Stimulated activated CD4-positive, alpha-beta T cell treated with anti-CD3 and anti-CD28 coated beads, TNF-alpha, amount 100 ng/mL, for 24 hours (primary cell): ENCODE measurements at regions not wholly inside any gene's neighbourhood (a gene's known extent, or its start where the extent isn't known, plus 50 kb on each side); places are given as distances from the start of the nearest gene placed in this dataset.

Experiments used
- DNase-seq, 3 experiments: peaks; one replicate each; pipeline ENCODE4 v3.0.0-alpha.2; 2020; ENCODE audit warnings: low read depth in 3 of 3

DNA sequence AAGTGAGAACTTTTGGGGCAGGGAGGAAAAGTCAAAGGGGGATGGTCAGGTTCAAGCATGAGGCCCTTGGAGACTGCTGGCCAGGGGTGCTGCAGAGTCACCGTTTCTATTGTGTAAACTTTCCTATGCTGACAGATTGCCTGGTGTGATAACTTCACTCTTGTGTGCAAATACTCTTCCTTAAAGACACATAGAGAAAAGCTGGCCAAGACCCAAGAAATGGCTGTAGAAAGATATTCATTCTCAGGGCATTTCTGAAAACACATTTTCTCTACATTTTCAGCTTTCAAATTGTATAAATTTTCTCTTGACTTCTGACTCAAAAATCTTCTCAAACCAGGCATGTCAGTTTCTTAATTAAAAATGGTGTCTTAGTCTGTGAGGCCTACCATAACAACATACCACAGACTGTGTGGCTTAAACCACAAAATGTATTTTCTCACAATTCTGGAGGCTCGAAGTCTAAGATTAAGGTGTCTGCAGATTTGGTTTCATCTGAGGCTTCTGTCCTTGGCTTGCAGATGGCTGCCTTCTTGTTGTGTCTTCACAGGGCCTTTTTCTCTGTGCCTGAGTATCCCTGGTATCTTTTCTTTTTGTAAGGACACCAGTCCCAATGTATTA, 304.5 kb downstream of the KCNRG start:
- DNase-seq = no peak

DNA sequence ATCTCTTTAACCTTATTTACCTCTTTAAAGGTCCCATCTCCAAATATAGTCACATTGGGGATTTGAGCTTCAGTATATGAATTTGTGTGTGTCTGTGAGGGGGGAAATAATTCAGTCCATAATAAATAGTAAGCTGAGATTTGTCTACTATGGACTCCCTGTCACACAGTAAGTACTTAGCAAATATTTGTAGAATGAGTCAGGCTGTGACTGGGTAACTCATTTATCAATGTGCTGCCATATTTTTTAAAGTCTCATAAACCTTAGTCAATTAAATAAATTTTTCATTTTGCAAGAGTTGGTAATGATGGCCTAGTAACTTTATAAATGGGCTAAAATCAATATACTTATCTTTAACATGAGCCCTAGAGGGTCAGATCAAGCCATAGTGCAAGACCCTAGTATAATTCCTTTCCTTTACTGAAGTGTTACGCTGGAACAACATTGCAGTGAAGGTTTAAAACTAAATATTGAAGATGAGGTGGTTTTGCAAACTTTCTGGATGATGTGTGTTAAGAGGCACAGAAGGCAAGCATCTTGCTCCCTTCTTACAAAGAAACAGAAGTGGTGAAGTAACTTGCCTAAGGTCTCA, 305.1 kb downstream of the KCNRG start:
- DNase-seq = no peak

DNA sequence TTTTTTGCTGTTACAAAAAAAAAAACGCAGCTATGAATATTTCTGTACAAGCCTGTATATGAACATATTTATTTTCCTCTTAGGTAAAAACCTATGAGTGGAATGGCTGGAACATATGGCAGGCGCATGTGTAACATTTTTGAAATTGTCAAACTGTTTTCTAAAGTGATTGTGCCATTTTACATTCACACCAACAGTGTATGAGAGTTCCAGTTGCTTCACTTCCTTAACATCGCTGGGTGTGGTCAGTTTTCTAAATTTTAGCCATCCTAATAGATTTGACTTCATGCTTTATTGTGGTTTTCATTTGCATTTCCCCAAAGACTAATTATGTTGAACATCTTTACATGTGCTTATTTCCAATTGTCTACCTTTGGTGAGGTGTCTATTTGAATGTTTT, 306.8 kb downstream of the KCNRG start:
- DNase-seq = no peak

DNA sequence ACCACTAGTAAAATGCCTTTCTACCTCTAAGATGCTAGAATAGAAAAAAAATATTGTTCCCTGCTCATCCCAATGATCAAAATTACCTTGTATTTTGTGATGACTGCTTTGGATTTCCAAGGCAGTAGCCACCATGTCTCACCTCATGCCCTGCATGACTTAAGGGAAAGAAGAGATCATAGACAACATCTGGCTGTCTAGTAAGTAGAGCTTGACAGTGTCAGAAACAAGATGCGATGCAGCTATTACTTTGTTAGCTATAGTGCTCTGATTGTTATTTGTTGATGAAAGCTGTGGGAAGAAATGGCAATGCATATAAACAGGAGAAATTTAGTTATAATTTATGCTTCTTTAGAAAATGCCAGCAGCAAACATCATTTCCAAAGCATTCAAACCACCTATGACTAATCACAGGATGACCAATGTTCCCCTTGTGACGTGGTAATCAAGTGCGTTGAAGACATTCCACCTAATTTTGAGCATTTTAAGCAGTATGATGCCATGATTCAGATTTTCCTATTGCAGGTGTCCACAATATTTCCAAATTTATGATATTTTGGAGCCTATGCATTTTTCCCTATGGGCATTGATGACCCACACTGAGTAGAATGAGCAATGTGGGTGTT, 308.3 kb downstream of the KCNRG start:
- DNase-seq = no peak

DNA sequence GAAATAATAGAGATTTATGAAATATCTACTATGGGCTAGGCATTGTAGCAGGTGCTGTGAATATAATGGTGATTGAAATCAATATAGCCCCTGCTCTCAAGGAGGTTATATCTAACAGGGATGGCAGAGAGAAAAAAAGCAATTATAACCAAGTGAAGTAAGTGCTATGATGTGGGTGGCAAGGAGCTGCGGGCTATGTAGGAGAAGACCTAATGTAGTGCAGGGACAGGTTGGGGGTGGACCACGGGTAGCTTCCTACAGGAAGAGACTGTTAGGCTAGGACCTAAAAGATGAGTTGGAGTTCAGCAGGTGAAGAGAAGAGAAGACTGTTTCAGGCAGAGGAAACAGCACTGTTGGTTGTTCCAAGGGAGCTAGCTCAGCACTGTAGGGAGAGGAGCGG, 311.0 kb downstream of the KCNRG start:
- no peak for DNase-seq

DNA sequence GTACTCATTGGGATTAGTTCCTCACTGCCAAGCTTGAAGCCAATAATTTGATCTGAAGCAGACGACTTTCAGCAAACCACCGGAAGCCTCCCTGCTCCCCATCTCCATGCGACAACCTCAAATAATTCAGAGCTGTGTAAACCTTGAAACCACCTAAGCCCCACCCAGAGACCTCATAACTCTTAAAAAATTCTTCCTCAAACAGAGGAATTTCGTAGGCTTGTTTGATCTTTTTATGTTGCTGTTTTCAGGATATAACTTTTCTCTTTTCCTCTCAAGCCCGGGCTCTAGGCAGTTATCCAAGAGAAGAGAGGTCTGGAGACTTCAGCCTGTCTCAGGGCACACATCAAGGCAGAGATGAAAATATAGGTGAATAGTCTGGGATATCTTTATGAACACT, 311.6 kb downstream of the KCNRG start:
- no peak for DNase-seq

DNA sequence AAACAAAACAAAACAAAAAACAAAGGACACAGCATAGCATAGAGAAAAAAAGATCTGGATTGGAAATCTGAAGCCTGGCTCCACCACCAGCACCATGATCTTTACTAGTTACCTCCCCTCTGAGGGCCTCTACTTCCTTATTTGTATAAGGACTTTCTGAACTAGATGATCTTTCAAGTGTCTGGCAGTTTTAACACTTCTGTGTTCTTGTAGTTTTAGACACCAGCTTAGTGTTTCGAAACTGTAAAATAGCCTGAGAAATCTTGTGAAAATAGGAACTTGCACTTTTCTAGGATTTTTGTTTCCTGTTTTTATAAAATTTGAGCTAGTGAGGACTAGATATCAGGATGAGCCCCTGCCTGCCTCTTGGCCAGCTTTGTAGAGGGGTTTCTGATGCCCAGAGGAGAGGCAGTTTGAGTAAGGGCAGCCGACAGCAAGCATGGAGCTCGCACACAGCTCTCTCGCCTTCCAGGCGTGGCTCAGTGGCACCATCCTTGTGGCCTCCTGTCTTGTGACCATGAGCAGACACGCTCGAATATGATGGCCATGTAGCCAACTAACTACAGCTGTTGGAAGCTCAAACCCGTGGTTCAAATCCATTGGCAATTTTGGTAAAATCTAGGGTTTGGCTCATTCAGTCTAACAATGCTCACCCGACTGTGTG, 319.0 kb downstream of the KCNRG start:
- DNase-seq = no peak

DNA sequence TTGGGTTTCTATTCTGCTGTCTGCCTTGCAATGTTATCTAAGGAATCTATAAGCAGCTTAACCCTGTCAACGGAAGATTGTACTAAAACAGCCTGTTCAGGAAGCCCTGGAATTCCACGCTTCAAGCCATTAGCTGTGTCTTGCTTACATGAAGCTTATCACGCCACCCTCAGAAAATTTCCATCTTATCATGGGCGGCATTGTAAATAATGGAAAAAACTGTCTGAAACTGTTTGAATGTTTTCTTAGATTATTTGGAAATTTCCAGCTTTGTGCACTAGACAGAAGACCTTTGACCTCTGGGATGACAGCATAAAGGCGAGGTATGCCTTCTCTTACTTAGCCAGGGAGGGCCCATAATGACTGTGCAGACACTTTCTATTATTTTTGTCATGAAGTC, 319.7 kb downstream of the KCNRG start:
- DNase-seq = no peak

DNA sequence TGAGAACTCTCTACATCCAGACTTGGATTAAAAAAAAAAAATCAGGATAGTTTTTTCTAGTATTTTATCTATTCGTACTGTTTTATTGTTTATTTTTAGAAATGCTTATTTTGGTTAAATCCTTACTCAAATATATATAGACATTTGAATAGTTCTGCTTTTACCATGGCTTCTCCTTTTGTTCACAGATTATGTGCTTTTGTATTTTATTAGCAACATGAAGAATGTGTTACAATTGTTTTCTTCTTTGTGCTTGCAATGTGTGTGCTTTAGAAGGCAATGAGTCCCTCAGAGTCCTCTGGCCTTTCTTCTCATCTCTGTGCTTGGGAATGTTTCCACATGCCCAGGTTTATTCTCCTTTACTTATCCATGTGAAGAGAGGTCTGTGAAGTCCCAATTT, 324.0 kb downstream of the KCNRG start:
- no peak for DNase-seq

DNA sequence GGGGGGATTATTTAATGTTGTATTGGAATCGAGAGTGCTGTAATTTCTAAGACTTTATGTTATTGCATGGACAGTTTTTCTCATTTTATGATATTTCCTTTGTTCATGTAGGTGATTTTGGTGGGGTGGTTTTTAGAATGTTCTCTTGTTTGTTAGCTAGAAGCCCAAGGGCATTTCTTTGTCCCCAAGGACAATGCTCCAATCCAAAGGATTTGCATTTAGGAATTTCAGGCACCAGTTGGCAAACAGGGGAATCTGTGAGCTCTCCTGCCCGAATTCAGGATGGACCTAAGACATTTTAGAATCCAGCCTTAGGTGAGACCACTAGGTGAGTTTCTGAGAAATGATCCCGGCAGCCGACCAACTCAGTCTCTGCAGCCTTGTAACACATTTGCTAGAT, 324.9 kb downstream of the KCNRG start:
- no peak for DNase-seq

DNA sequence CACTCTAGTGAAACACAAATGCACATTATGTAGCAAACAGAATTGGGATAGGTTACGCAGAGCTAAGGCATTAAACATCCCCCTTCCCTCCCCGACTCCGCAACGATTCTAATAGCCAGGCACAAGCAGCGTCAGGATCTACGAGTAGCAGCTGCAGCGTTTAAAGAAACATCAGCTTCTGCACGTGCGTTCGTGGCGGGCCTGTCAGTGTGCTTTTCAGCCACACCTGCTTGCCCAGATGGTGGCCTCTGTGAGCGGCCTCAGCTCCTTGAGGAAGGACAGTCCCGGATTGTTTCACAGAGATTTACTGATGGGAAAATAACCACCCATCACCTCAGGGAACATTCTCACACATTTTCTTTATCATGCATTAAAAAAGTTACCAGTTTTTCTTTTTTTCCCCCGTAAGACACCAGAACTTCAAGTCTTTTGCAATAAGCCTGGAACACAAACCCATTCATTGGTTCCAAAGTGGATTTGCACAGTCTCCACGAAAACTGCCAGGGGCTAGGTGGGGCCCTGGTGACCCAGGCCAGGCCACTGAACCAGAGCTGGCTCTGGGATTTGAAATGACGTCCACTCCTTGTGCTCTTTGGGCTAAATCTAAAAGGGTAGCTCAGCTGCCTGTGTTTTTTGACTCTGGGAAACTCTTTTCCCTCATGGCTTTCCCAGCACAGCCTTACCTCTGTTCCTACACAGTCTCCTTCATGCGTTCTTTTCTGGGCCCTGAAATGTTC, 325.5 kb downstream of the KCNRG start:
- no peak for DNase-seq

DNA sequence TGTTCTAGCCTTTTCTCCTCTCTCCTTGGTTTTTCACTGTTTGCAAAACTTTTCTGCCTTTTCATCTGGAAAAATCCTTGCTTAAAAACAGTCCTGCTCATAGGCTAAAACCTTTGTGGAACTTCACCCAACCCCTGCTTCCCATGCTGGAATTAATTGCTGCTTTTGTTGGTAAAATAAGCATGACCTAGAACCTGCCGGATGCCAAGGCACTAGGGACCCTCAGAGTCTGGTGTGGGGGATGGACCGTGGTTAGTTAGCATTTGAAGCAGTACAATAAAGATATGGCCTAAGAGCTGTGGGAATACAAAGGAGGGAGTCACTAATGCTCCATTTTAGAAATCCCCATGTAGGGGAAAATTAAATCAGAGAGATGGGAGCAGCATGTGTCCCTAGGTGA, 326.3 kb downstream of the KCNRG start:
- DNase-seq = no peak

DNA sequence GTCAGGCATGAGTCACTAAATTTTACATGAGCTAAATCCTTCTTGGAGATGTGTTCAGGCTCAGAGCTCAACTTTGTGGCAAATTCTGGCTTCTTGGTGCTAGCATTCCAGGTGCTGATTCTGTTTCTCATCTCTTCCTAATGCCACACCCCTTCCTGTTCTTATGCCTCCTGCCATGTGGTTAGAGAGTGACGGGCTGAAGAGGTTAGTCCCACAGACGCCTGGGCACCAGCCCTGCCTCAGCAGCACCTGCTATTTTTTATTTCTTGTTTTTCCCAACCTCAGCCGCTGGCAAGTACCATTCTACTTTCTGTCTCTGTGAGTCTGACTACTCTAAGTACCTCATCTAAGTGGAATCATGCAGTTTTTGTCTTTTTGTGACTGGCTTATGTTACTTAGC, 329.5 kb downstream of the KCNRG start:
- DNase-seq = no peak

DNA sequence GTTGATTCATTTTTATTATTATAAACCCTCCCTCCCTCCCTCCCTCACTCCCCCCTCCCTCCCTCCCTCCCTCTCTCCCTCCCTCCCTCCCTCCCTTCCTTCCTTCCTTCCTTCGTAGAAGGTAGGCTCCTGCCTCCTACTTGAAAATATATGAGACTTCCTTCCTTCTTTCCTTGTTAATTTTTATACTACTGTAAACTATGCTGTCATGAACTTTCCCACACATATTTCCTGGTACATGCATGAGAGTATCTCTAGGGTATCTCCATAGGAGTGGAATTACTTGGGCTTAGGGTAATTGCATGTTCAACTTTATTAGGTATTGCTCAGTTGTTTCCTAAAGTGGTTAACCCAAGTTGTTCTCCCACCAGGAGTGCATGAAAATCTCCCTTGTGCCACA, 330.6 kb downstream of the KCNRG start:
- no peak for DNase-seq

DNA sequence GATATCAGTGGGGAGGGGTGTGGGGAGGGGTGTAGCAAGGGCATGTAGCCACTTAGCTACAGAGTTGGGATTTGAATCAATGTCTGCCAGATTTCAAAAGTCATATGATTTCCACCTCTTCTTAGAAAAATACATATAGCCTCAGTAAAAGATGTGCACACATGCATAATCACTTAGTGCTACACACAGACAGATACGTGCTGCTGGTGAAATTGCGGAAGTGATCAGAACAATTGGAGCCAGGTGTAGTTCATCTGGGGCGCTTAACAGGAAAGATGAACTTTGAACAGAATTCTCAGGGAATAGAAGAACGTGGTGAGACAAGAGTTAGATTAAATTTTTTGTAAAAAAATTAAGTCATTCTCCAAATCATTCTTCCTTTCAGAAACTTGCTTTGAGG, 333.1 kb downstream of the KCNRG start:
- no peak for DNase-seq

DNA sequence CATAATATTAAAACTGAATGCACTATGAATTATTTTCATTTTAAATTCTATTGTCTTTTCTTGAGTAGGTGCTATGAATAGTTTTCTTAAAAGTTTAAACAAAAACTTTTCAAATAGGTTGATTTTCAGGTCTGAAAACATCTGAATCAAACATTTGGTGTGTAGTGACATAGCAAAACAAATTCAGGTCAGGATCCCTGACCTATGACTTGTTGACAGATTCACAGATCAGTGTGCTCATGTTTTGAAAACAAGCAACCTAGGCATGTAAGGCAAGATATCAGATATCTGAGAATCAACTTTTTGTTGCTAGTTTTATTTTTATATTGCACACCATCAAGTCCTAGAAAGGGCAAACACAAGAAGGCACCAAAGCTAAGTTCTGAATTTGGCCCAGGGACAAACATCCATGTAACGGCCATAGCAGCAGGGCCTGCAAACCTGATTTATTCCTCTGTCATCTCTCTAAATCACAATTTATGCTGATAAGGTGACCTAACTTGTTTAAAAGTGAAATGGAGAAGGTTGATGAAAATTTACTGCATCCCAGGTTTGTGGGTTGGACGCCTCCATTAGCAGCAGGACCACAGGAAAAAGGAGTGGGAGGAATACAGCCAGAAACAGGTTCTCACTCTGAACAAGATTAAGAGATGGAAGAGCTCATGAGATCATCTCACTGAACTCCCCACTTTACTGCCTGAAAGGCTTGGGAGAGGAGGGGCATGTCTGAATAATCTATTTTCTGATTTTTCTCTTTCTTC, 337.7 kb downstream of the KCNRG start:
- no peak for DNase-seq

DNA sequence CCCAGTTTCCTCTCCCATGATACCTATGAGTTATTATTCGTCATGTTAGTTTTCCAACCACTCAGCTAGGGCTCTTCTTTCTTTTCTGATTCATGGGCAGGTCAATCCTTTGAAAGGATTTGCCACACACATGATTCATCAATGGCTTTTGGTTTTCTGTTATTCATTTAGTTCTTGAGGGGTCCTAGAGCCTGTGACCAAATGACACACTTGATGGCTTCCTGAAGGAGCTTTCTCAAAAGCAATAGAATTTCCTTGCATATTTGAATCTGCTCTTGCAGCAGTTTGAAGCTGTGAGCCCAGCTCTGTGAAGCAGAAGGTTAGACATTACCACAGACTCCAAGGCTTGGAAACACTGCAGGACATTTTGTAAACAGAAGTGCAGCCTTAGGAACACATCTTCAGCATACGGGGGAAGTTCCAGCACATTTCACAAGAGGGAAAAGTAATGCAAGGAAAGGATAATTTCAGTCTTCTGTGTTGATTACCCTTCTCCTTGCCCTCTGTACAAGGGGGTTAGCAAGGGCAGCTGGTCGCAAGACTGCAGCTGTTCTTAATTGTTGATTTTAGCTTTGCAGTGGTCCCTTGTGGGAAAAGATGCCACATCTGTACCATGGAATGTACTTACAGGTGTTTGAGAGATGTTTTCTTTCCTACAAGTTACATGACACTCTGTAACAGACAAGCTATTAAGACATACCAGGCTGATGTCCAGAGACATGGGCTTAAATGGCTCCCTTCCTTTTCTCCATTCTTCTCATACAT, 338.6 kb downstream of the KCNRG start:
- DNase-seq = no peak

DNA sequence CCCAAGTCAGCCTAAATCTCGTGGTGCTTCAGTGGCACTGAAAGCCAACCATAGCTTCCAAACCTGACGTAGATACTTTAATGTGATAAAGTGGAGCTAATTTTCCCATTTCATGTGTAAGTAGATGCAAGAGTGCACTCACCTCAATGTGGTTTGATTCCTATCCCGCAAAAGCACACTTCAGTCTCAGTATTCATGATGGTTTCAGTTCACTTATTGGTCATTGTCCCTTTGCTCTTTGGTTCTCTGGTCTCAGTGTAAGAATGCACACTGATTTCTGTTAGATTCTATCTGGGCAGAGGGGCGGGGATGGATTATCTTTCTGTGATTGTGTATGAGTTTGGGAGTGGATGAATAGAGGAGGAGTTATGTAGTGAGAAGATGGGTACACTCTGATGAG, 340.6 kb downstream of the KCNRG start:
- DNase-seq = no peak

DNA sequence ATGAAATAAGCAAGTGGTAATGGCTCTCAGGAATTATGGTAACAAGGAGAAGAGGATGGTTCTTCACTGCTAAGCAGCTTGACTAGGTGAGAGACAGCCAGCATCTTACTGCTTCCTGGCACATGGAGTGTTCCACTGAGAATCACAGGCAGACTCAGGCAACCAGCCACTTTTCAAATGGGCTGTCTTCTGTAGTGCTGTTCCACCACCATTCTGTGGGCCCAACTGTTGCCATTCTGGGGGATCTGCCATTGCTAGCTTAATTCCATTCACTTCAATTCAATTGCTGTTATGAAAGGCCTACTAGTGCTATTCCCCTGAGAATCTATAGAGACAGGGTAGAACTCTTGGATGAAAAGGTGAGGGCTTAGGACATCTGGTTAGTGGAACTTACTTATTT, 341.9 kb downstream of the KCNRG start:
- DNase-seq = no peak

DNA sequence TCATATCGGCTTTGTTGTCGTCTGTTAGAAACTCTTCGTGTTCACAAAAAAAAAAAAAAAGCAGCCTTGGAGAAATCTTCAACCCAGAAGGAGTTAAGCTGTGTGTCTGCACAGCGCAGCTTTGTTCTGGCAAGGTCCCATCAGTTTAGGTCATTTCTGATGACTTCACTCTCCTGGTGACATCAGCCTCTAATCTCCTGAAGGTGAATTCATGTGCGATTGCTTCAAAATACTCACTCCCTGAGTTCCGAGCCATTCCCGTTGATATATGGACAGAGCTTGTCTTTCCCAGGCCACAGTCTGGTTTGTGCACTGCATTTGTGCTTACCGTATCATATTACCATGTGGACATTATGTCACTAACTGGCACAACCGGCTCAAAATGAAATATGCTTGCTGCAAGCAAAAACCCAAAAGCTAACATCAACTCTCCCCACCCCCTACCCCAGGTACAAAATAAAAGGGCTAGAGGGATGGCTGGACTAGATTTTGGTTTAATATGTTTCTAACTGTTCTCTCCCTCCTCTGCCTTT, 342.4 kb downstream of the KCNRG start:
- DNase-seq = no peak
